ENCODE measurements at regions not wholly inside any gene's neighbourhood (a gene's known extent, or its start where the extent isn't known, plus 50 kb on each side); places are given as distances from the start of the nearest gene placed in this dataset.

DNA sequence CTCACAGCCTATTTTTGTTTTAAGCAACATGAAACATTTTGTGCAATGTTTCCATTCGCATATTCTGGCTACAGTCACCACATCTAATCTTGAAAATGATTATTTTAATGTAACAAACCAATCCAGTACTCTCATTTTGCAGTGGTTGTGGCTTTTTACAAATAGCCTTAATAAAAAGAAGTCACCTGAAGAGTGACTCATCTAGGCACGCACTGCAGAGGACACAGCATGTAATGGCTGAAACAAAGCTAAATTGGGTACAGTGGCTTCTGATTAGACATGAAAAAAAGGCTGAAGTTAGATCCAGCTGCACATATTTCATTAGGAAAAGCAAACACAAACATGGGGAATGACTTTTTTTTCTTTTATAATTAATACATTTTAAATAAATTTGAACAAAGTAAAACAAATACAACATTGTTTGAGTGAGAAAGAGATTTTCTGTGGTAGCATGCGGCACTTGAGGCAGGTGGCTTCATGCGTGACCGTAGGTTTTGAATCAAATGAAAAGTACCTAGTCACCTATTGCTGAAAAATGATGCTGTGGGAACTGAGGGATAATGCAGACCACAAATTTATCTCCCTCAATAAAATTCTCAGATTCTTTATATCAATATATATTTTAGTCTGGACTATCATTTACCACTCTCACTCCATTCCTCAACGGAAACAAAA is 240.8 kb upstream of the DDX53 start:
- DNase-seq (ENCODE audit: low read depth), result no peak
- H3K4me3 ChIP-seq (replicated peaks; ENCODE audit: low read depth, low read length), result no peak overlapping the region
- TF ChIP-seq, protein P1, sequence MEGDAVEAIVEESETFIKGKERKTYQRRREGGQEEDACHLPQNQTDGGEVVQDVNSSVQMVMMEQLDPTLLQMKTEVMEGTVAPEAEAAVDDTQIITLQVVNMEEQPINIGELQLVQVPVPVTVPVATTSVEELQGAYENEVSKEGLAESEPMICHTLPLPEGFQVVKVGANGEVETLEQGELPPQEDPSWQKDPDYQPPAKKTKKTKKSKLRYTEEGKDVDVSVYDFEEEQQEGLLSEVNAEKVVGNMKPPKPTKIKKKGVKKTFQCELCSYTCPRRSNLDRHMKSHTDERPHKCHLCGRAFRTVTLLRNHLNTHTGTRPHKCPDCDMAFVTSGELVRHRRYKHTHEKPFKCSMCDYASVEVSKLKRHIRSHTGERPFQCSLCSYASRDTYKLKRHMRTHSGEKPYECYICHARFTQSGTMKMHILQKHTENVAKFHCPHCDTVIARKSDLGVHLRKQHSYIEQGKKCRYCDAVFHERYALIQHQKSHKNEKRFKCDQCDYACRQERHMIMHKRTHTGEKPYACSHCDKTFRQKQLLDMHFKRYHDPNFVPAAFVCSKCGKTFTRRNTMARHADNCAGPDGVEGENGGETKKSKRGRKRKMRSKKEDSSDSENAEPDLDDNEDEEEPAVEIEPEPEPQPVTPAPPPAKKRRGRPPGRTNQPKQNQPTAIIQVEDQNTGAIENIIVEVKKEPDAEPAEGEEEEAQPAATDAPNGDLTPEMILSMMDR (IDR thresholded peaks at IDR 0.05; ENCODE audit: low read length, missing control alignments), result no peak

- DNase-seq (ENCODE audit: low read depth), result no peak
- TF ChIP-seq, protein P1 (IDR thresholded peaks at IDR 0.05; ENCODE audit: low read length, missing control alignments), result no peak
- H3K4me3 ChIP-seq (replicated peaks; ENCODE audit: low read depth, low read length), result no peak overlapping the region
Measured at GRCh38 chrX:22760513-22761057, 239.2 kb upstream of the DDX53 start.

DNA sequence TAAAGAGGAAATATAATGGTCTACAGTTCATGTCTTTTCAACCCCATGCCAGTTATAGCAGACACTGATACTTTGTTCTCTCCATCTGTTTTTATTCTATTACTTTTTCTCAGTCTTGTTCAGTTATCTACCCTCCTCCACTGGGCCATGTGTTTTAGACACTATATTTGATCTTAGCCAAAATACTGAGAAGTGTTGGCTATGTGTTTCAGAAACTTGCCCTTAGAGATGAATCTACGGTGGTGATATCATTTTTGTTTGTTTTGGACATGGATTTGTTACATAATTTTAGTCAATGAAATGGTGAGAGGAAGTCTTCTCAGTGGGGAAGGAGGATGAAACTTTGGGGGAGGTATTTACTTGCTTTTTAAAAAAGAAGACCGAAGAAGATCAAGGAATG is 211.5 kb upstream of the DDX53 start:
- no peak overlapping the region for H3K4me3 ChIP-seq (replicated peaks; ENCODE audit: low read depth, low read length)
- TF ChIP-seq, protein P1 (IDR thresholded peaks at IDR 0.05; ENCODE audit: low read length, missing control alignments), result no peak
- DNase-seq (ENCODE audit: low read depth), result no peak

GRCh38 chrX:22795671-22796070 is 204.1 kb upstream of the DDX53 start:
- H3K4me3 ChIP-seq (replicated peaks; ENCODE audit: low read depth, low read length), result no peak overlapping the region
- DNase-seq (ENCODE audit: low read depth), result no peak
- TF ChIP-seq, protein P1 (IDR thresholded peaks at IDR 0.05; ENCODE audit: low read length, missing control alignments), result no peak

DNA sequence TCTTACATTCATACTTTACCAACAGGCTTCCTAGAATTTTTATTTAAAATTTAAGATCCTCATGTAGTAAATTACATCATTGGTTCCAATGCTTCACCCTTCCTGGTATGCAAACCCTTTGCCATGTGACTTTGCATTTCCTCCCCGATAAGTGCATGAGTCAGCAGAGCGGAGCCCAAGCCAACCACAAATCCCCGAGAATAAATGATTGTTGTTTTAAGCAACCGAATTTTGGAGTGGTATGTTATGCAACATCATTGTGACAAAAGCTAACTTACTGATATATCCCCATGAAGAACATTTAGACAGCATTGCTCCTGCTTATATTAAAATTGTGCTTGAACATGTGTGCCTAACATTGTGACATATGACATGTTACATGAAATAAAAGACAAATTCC is 199.4 kb upstream of the DDX53 start:
- DNase-seq (ENCODE audit: low read depth), result peak; percentile 93
- TF ChIP-seq, protein P1 (IDR thresholded peaks at IDR 0.05; ENCODE audit: low read length, missing control alignments), result no peak
- H3K4me3 ChIP-seq (replicated peaks; ENCODE audit: low read depth, low read length), result no peak overlapping the region

DNA sequence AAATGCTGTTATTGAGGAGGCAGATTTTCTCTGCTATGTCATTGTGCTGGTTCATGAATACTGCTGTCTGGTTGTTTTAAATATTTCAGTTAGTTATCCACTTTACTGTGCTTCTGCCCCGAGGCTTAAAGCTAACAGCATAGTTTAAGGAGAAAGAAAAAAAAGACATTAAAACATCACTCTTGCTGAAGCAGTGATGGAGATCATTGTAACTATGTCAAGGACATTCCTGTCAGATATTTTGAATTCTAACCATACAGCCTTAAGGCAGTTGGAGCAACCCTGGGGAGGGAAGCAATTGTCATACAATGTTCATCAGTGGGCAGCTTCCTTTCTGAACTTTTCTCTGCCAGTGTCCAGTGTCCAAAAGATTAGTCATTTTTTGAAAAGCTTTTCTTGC is 199.0 kb upstream of the DDX53 start:
- TF ChIP-seq, protein P1 (IDR thresholded peaks at IDR 0.05; ENCODE audit: low read length, missing control alignments), result no peak
- H3K4me3 ChIP-seq (replicated peaks; ENCODE audit: low read depth, low read length), result no peak overlapping the region
- peak; percentile 14 for DNase-seq (ENCODE audit: low read depth)

DNA sequence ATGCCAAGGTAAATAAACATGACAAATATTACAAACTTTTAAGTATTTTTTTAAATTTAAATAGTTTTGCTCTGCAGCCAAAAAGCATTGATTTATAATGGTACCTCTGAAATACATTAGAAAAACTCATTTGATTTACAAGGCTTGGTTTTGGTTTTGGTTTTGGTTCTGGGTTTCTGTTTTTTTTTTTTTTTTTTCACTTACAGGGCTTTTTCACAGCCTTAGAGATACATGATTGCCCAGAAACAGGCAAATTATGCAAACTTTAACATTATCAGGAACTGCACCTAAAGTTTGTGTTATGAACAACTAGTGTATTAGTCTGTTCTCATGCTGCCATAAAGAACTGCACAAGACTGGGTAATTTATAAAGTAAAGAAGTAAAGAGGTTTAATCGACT is 196.4 kb upstream of the DDX53 start:
- no peak overlapping the region for H3K4me3 ChIP-seq (replicated peaks; ENCODE audit: low read depth, low read length)
- TF ChIP-seq, protein P1 (IDR thresholded peaks at IDR 0.05; ENCODE audit: low read length, missing control alignments), result no peak
- DNase-seq (ENCODE audit: low read depth), result no peak

All from fibroblast of pulmonary artery (primary cell).